ENCODE measurements at regions not wholly inside any gene's neighbourhood (a gene's known extent, or its start where the extent isn't known, plus 50 kb on each side); places are given as distances from the start of the nearest gene placed in this dataset.

DNA sequence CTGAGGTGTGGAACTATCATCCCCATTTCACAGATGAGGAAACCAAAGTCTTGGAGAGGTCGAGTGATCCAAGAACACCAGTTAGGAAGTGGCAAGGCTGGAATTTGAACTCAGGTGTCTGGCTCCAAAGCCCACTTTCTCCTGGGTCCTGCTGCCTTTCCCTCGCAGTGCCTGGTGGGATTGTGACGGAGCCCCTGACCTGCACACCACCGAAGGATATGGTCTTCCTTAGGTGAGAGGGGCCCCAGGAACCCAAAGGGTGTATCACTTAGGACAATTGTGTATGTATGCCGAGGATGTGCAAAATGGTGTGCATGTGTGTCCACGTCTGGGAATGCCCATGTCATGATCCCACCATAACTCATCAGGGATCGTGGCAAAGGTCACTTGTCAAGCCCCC is 392.7 kb downstream of the MATN1 start:
- TF ChIP-seq, protein P1, sequence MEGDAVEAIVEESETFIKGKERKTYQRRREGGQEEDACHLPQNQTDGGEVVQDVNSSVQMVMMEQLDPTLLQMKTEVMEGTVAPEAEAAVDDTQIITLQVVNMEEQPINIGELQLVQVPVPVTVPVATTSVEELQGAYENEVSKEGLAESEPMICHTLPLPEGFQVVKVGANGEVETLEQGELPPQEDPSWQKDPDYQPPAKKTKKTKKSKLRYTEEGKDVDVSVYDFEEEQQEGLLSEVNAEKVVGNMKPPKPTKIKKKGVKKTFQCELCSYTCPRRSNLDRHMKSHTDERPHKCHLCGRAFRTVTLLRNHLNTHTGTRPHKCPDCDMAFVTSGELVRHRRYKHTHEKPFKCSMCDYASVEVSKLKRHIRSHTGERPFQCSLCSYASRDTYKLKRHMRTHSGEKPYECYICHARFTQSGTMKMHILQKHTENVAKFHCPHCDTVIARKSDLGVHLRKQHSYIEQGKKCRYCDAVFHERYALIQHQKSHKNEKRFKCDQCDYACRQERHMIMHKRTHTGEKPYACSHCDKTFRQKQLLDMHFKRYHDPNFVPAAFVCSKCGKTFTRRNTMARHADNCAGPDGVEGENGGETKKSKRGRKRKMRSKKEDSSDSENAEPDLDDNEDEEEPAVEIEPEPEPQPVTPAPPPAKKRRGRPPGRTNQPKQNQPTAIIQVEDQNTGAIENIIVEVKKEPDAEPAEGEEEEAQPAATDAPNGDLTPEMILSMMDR (IDR thresholded peaks at IDR 0.05) = no peak
- TF ChIP-seq POLR2A (IDR thresholded peaks at IDR 0.05) (no peak), POLR2AphosphoS5 (IDR thresholded peaks at IDR 0.05) (no peak)

All from upper lobe of left lung (tissue), 4 donors.